ENCODE measurements at regions not wholly inside any gene's neighbourhood (a gene's known extent, or its start where the extent isn't known, plus 50 kb on each side); places are given as distances from the start of the nearest gene placed in this dataset.

DNA sequence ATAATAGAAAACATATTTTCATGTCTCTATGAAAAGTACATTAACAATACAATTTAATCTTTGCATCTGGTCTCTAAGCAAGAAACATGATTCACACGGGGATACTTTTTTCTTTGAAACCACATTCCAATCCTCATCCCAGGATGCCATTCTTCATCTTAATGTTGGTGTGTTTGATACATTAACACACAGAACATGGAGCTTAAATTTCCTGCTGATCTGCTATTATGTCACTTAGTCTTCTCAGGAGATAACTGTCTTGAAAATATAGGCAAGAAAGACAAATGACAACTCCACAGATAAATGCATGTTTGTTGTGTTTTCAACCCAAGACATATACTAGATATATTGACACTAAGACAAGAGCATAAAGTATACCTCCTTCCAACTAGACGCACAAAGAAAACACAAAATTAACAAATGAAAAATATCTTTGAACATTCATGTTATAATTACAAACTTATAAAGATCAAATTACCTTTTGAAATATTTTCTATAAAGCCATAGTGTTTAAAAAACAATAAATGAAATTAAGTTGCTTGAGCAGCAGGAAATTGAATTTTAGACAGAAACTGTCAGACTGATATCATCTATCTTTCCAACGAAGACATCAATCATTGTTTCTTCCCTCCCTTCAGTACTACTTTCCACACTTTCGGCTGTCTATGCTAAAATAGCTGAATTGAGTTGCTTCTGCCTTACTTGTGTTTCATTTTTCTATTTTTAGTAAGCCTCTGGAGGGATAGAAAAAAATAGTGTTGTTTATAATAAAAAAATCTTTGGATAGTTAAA is 1676.7 kb upstream of the CDH9 start:
- Histone ChIP-seq H3K27ac (ENCODE audit: low read depth, low read length) (no peak overlapping the region), H3K9me3 (ENCODE audit: control insufficient read depth, insufficient read depth, low read length) (0 out of 2 replicates have a peak, but pooled peaks cover 2% of the 10 kb centered on the region), H3K4me3 (ENCODE audit: low read depth, low read length) (no peak overlapping the region), H3K27me3 (ENCODE audit: control insufficient read depth, insufficient read depth, low read length) (no peaks in the 10 kb centered on the region)
- no peak for DNase-seq (ENCODE audit: low read depth, low spot score)
- POLR2A ChIA-PET: no interaction called here
- CTCF ChIA-PET: no interaction called here
- TF ChIP-seq, protein P1, sequence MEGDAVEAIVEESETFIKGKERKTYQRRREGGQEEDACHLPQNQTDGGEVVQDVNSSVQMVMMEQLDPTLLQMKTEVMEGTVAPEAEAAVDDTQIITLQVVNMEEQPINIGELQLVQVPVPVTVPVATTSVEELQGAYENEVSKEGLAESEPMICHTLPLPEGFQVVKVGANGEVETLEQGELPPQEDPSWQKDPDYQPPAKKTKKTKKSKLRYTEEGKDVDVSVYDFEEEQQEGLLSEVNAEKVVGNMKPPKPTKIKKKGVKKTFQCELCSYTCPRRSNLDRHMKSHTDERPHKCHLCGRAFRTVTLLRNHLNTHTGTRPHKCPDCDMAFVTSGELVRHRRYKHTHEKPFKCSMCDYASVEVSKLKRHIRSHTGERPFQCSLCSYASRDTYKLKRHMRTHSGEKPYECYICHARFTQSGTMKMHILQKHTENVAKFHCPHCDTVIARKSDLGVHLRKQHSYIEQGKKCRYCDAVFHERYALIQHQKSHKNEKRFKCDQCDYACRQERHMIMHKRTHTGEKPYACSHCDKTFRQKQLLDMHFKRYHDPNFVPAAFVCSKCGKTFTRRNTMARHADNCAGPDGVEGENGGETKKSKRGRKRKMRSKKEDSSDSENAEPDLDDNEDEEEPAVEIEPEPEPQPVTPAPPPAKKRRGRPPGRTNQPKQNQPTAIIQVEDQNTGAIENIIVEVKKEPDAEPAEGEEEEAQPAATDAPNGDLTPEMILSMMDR (IDR thresholded peaks at IDR 0.05; ENCODE audit: low read depth, low read length): no peak

DNA sequence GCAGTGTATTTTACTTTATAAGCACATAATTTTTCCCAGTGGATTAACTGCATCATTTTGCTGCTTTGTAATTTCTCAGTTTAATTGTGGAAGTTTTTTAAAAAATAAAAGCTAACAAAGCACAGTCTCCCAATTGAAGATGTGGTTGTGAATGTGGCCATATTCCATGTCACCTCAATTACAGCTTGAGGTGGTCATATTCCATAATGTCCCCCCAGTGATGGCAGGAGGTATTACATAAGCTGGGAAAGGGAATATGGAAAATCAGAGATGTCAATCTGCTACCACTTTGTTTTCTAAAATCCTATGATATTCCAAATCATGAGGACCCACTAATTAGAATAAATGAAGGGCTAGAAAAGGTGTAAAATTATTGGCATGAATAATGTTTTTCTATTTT is 1672.0 kb upstream of the CDH9 start:
- TF ChIP-seq, protein P1 (IDR thresholded peaks at IDR 0.05; ENCODE audit: low read depth, low read length): no peak
- ChIA-PET POLR2A (no interaction called here), CTCF (no interaction called here)
- 0 out of 2 replicates have a peak, but pooled peaks cover 2% of the 10 kb centered on the region for H3K9me3 ChIP-seq (ENCODE audit: control insufficient read depth, insufficient read depth, low read length)
- no peak overlapping the region for H3K4me3 ChIP-seq (ENCODE audit: low read depth, low read length)
- no peak overlapping the region for H3K27ac ChIP-seq (ENCODE audit: low read depth, low read length)
- H3K27me3 ChIP-seq (ENCODE audit: control insufficient read depth, insufficient read depth, low read length): no peaks in the 10 kb centered on the region
- DNase-seq (ENCODE audit: low read depth, low spot score): no peak

DNA sequence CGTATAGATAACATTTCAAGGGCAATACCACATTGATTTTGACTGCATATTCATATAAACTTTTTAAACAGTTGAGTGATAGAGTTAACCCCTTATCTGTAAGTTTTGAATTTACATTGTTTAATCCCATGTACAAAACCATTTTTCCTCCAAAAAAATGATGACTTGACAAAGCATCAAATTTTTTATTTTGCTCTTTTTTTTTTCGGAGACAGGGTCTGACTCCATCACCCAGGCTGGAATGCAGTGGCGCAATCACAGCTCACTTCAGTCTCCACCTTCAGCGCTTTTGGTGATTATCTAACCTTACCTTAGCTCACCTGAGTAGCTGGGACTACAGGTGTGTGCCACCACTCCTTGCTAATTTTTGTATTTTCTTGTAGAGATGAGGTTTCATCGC is 1670.1 kb upstream of the CDH9 start:
- no peaks in the 10 kb centered on the region for H3K27me3 ChIP-seq (ENCODE audit: control insufficient read depth, insufficient read depth, low read length)
- CTCF ChIA-PET: no interaction called here
- no peak overlapping the region for H3K27ac ChIP-seq (ENCODE audit: low read depth, low read length)
- POLR2A ChIA-PET: no interaction called here
- H3K9me3 ChIP-seq (ENCODE audit: control insufficient read depth, insufficient read depth, low read length): 0 out of 2 replicates have a peak, but pooled peaks cover 2% of the 10 kb centered on the region
- no peak for DNase-seq (ENCODE audit: low read depth, low spot score)
- TF ChIP-seq, protein P1 (IDR thresholded peaks at IDR 0.05; ENCODE audit: low read depth, low read length): no peak
- no peak overlapping the region for H3K4me3 ChIP-seq (ENCODE audit: low read depth, low read length)

DNA sequence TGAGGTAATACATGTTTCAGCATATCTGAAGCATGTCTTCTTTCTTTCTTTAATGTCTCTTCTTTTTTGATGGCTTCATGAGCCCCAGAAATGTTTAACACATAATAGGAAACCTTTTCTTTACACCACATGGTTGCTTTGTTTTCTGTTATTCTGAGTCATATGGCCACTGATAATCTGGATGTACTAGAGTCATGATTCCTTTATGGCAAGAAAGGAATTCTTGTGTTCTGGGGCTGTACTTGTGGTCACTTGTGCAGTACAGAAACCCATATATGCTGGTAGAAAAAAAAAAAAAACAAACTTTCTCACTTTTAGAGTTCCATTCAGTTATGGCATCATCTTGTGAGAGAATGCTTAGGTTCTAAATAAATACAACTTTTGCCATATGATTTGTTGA is 1669.3 kb upstream of the CDH9 start:
- TF ChIP-seq, protein P1 (IDR thresholded peaks at IDR 0.05; ENCODE audit: low read depth, low read length): no peak
- POLR2A ChIA-PET: no interaction called here
- no peaks in the 10 kb centered on the region for H3K27me3 ChIP-seq (ENCODE audit: control insufficient read depth, insufficient read depth, low read length)
- CTCF ChIA-PET: no interaction called here
- H3K27ac ChIP-seq (ENCODE audit: low read depth, low read length): no peak overlapping the region
- H3K4me3 ChIP-seq (ENCODE audit: low read depth, low read length): no peak overlapping the region
- DNase-seq (ENCODE audit: low read depth, low spot score): no peak
- H3K9me3 ChIP-seq (ENCODE audit: control insufficient read depth, insufficient read depth, low read length): peaks cover 2% of the 10 kb centered on the region; the same call in 1 of the 2 replicates

DNA sequence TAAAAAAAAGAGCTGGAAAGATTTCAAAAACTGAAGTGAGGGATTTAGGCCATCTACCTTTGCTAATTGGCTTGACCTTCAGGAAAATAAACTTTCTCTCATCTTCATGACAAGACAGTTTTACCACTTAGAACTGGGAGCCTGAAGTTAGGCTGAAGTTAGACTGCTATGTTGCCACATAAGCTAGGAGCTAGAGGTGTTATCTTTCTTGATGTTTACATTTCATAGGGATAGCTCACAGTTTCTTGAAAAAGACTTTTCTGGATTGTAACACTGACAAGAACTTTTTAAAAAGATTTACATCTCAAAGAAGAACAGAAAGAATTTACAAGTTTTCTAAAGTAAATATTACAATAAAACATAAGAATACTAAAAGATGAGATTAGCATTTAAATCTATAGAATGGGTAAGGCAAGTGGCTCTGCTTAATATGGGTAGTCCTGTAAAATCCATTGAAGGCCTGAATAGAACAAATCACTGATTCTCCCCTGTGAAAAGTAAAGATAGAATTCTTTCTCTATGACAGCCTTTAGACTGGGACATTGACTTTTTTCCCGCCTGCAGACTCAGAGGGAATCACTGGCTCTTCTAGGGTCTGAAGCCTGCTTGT is 1665.4 kb upstream of the CDH9 start:
- ChIA-PET POLR2A (no interaction called here), CTCF (no interaction called here)
- H3K27me3 ChIP-seq (ENCODE audit: control insufficient read depth, insufficient read depth, low read length): no peaks in the 10 kb centered on the region
- no peak for DNase-seq (ENCODE audit: low read depth, low spot score)
- H3K27ac ChIP-seq (ENCODE audit: low read depth, low read length): no peak overlapping the region
- no peak overlapping the region for H3K4me3 ChIP-seq (ENCODE audit: low read depth, low read length)
- TF ChIP-seq, protein P1 (IDR thresholded peaks at IDR 0.05; ENCODE audit: low read depth, low read length): no peak
- no peaks in the 10 kb centered on the region; the same call in none of the 2 replicates for H3K9me3 ChIP-seq (ENCODE audit: control insufficient read depth, insufficient read depth, low read length)
